ENCODE measurements at regions not wholly inside any gene's neighbourhood (a gene's known extent, or its start where the extent isn't known, plus 50 kb on each side); places are given as distances from the start of the nearest gene placed in this dataset.

- no peak overlapping the region for H3K4me3 ChIP-seq (ENCODE audit: low read depth, low read length)
These were observed 73.9 kb downstream of the TEX29 start for GRCh38 chr13:111394211-111394922.

- no peak overlapping the region for H3K4me3 ChIP-seq (ENCODE audit: low read depth, low read length)
These were observed 75.3 kb downstream of the TEX29 start for GRCh38 chr13:111395511-111396393.

GRCh38 chr13:111396457-111396856 is 76.0 kb downstream of the TEX29 start:
- H3K4me3 ChIP-seq (ENCODE audit: low read depth, low read length), result no peak overlapping the region

GRCh38 chr13:111397202-111397880 is 76.9 kb downstream of the TEX29 start:
- no peak overlapping the region for H3K4me3 ChIP-seq (ENCODE audit: low read depth, low read length)

GRCh38 chr13:111398196-111398595 is 77.8 kb downstream of the TEX29 start:
- H3K4me3 ChIP-seq (ENCODE audit: low read depth, low read length), result no peak overlapping the region

GRCh38 chr13:111398715-111399299 is 78.4 kb downstream of the TEX29 start:
- H3K4me3 ChIP-seq (ENCODE audit: low read depth, low read length), result no peak overlapping the region

- H3K4me3 ChIP-seq (ENCODE audit: low read depth, low read length), result no peak overlapping the region
These were observed 78.9 kb downstream of the TEX29 start for GRCh38 chr13:111399334-111399733.

- no peak overlapping the region for H3K4me3 ChIP-seq (ENCODE audit: low read depth, low read length)
These were observed 79.5 kb downstream of the TEX29 start for GRCh38 chr13:111399776-111400538.

GRCh38 chr13:111401151-111401550 is 80.7 kb downstream of the TEX29 start:
- no peak overlapping the region for H3K4me3 ChIP-seq (ENCODE audit: low read depth, low read length)

- H3K4me3 ChIP-seq (ENCODE audit: low read depth, low read length), result no peak overlapping the region
These were observed 81.3 kb downstream of the TEX29 start for GRCh38 chr13:111401755-111402154.

GRCh38 chr13:111402441-111402840 is 82.0 kb downstream of the TEX29 start:
- H3K4me3 ChIP-seq (ENCODE audit: low read depth, low read length), result no peak overlapping the region

GRCh38 chr13:111403266-111403665 is 82.8 kb downstream of the TEX29 start:
- H3K4me3 ChIP-seq (ENCODE audit: low read depth, low read length), result no peak overlapping the region

- H3K4me3 ChIP-seq (ENCODE audit: low read depth, low read length), result no peak overlapping the region
These were observed 84.3 kb downstream of the TEX29 start for GRCh38 chr13:111404746-111405145.

GRCh38 chr13:111406636-111407035 is 86.2 kb downstream of the TEX29 start:
- no peak overlapping the region for H3K4me3 ChIP-seq (ENCODE audit: low read depth, low read length)

- no peak overlapping the region for H3K4me3 ChIP-seq (ENCODE audit: low read depth, low read length)
These were observed 87.1 kb downstream of the TEX29 start for GRCh38 chr13:111407381-111408131.

- no peak overlapping the region for H3K4me3 ChIP-seq (ENCODE audit: low read depth, low read length)
These were observed 89.0 kb downstream of the TEX29 start for GRCh38 chr13:111409413-111409812.

- H3K4me3 ChIP-seq (ENCODE audit: low read depth, low read length), result no peak overlapping the region
These were observed 90.0 kb downstream of the TEX29 start for GRCh38 chr13:111410232-111411021.

GRCh38 chr13:111411151-111411858 is 90.9 kb downstream of the TEX29 start:
- no peak overlapping the region for H3K4me3 ChIP-seq (ENCODE audit: low read depth, low read length)

Data from iPS-11a (cell line).